ENCODE measurements at regions not wholly inside any gene's neighbourhood (a gene's known extent, or its start where the extent isn't known, plus 50 kb on each side); places are given as distances from the start of the nearest gene placed in this dataset.
"Not testable (repeated sequence)": the region's sequence is repeated elsewhere in the genome, so short reads cannot be mapped to it uniquely, and the experiment has no call there.

- peak; percentile 9 for DNase-seq
Measured at GRCh38 chr10:6979371-6979770, 399.3 kb upstream of the PRKCQ start.

- DNase-seq = no peak
Measured at GRCh38 chr10:6978187-6978627, 398.1 kb upstream of the PRKCQ start.

GRCh38 chr10:6977398-6978186 is 397.5 kb upstream of the PRKCQ start:
- no peak for DNase-seq

- DNase-seq = no peak
Measured at GRCh38 chr10:6973899-6974298, 393.8 kb upstream of the PRKCQ start.

GRCh38 chr10:6972226-6972625 is 392.1 kb upstream of the PRKCQ start:
- no peak for DNase-seq

GRCh38 chr10:6969659-6970058 is 389.6 kb upstream of the PRKCQ start:
- DNase-seq = no peak

- no peak for DNase-seq
Measured at GRCh38 chr10:6964543-6964942, 384.5 kb upstream of the PRKCQ start.

- no peak for DNase-seq
Measured at GRCh38 chr10:6962576-6962975, 382.5 kb upstream of the PRKCQ start.

GRCh38 chr10:6958711-6959110 is 378.6 kb upstream of the PRKCQ start:
- no peak for DNase-seq

- no peak for DNase-seq
Measured at GRCh38 chr10:6958254-6958653, 378.2 kb upstream of the PRKCQ start.

GRCh38 chr10:6957851-6958250 is 377.8 kb upstream of the PRKCQ start:
- DNase-seq = no peak

GRCh38 chr10:6956562-6956961 is 376.5 kb upstream of the PRKCQ start:
- peak; percentile 2 for DNase-seq

GRCh38 chr10:6953271-6953801 is 373.3 kb upstream of the PRKCQ start:
- DNase-seq = no peak

GRCh38 chr10:6951732-6952131 is 371.7 kb upstream of the PRKCQ start:
- DNase-seq = no peak

GRCh38 chr10:6950133-6950532 is 370.1 kb upstream of the PRKCQ start:
- no peak for DNase-seq

GRCh38 chr10:6944436-6944835 is 364.4 kb upstream of the PRKCQ start:
- DNase-seq = no peak

GRCh38 chr10:6938384-6938783 is 358.3 kb upstream of the PRKCQ start:
- no peak for DNase-seq

- DNase-seq = no peak
Measured at GRCh38 chr10:6936931-6937330, 356.9 kb upstream of the PRKCQ start.

- DNase-seq = peak; percentile 8
Measured at GRCh38 chr10:6929148-6929830, 349.2 kb upstream of the PRKCQ start.

- DNase-seq = no peak
Measured at GRCh38 chr10:6928586-6928985, 348.5 kb upstream of the PRKCQ start.

- no peak for DNase-seq
Measured at GRCh38 chr10:6926971-6927370, 346.9 kb upstream of the PRKCQ start.

- DNase-seq = no peak
Measured at GRCh38 chr10:6925146-6925545, 345.1 kb upstream of the PRKCQ start.

GRCh38 chr10:6924166-6924565 is 344.1 kb upstream of the PRKCQ start:
- DNase-seq = peak; percentile 14

GRCh38 chr10:6921026-6921425 is 340.9 kb upstream of the PRKCQ start:
- DNase-seq = not testable (repeated sequence)
